CD4-positive, alpha-beta T cell treated with Interleukin-17A for 1 hour (primary cell): ENCODE measurements at regions not wholly inside any gene's neighbourhood (a gene's known extent, or its start where the extent isn't known, plus 50 kb on each side); places are given as distances from the start of the nearest gene placed in this dataset.

ENCODE experiments used
- DNase-seq: peaks from one replicate; pipeline ENCODE4 v3.0.0-alpha.2; 2020

- no peak for DNase-seq
These were observed 161.5 kb downstream of the NXNL2 start for GRCh38 chr9:88696501-88696900.

DNA sequence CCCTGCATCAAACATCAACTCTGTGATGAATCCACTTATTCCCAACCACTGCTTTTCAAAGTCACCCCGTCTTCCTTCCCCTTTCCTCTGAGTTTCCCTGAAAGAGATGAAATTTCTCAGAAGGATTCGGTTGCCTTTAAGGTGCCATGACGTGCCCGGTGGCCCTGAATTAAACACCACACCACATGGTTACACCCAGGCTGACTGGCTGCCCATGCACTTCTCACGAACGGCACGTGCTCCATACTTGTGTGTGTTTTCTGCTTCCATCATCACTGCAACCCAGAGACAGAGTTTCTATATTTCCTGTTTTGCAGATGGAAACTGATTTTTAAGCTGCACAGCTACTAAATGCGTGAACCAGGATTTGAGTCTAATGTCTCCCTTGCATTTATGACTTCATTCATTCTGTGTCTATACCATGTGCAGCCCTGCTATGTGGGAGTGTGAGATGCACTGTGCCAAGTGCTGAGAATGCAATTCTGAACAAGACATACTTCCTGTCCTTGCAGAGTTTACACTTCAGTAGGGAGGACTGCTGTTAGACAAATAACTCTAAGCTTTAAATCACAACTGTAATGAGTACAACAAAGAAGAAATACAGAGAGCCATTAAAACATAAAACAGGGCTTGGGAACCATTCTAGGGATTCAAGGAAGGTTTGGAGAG is 162.9 kb downstream of the NXNL2 start:
- DNase-seq = no peak

DNA sequence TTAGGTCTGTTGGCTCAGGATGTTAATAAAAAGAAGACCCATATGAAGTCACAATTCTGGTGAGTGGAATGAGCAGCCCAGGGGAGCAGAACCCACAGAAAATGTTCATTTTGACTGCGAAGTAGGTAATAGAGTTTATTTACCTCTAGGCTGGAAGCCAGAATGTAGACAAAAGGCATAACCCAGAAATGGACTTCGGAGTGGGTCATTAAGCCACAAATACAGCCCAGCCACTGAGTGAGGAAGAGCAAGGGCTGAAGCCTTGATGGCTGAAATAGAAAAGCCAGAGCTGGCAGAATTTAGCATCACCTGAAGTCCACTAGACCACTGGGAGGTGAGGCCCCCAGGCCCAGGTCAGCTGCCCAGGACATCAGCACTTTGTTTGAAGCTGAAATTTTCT is 168.0 kb downstream of the NXNL2 start:
- DNase-seq = no peak

- no peak for DNase-seq
These were observed 171.5 kb downstream of the NXNL2 start for GRCh38 chr9:88706193-88707113.

DNA sequence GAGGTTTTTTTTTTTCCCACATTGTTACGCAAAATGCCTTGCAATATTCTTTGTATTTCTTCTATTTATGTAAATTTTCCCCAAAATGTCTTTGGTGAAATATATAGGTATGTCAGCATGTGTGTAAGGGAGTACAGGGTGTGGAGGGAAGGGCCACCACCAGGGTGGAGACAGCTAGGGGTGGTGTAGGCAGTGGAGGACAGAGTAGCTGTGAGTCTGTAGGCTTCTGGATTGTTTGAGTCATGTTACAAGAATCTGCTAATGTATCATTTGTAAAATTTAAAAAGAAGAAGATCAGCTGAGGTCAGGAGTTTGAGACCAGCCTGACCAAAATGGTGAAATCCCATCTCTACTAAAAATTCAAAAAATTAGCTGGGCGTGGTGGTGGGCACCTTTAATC is 175.5 kb downstream of the NXNL2 start:
- no peak for DNase-seq

GRCh38 chr9:88711719-88712118 is 176.7 kb downstream of the NXNL2 start:
- DNase-seq = no peak

DNA sequence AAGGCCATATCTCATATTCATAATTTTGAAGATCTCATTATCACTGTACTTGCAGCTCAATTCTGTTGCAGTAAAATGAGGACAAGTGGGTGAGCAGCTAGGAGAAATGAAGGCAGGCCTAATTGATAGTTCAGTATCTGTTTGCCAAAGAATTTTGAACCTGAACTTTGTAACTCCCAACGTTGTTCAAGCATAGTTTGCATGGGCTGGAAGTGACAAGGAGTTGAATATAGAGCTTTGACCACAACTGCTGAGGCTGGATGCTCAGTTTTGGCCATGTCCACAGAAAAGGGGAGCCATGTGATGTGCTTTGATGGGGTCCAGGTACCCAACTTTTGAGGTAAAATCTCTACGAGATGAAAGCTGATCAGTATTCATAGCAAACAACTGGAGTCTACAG is 177.5 kb downstream of the NXNL2 start:
- no peak for DNase-seq

GRCh38 chr9:88713010-88713409 is 178.0 kb downstream of the NXNL2 start:
- DNase-seq = no peak

DNA sequence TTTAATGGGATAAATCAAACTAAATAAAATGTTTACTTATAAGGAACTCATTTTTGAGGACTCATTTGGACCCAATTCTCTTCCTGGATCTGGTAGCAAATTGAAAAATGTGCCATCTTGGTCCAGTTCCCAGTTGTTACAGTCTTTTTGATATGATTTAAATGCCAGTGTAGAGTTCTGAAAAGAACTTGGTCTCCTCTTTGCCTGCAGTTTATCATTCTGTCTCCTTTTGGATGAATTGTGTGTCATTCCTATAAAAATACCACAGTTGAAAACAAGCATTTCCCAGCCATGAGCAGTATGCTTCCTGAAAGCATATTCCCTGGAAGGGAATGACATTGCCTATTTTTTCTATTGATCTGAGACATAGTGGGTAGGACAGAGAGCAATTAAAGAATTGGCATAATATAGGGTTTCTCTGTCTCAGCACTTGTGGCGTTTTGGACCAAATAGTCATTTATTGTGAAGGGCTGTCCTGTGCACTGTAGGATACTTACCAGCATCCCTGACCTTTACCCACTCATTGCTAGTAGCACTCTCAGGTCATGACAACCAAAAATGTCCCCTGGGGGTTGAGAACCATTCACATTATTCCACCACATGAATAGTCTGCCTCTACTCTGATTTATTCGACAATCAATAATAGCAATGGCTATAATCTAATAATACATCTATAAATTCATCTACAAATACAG is 181.8 kb downstream of the NXNL2 start:
- DNase-seq = no peak

GRCh38 chr9:88721025-88721424 is 186.0 kb downstream of the NXNL2 start:
- no peak for DNase-seq

- no peak for DNase-seq
These were observed 186.7 kb downstream of the NXNL2 start for GRCh38 chr9:88721495-88722279.

GRCh38 chr9:88722753-88723152 is 187.8 kb downstream of the NXNL2 start:
- no peak for DNase-seq

- DNase-seq = no peak
These were observed 188.8 kb downstream of the NXNL2 start for GRCh38 chr9:88723751-88724150.

DNA sequence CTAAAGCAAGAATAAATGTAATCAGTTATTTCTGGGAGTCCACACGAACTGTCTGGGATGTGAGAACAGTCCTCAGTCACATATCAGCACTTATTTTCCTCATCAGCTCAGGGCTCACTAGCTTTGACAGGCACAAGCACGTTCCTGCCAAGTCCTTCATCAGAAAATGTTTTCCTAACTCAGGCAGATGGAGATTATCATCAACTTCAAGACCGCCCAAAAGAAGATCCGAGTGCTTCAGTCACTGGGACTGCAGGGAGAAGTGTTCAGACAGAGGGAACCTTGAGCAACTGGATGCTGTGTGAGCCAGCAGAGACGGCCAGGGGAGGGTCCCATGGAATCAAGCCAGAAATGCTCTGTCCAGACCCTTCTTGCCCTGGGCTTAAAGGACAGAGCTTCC is 189.4 kb downstream of the NXNL2 start:
- DNase-seq = no peak

- DNase-seq = no peak
These were observed 190.5 kb downstream of the NXNL2 start for GRCh38 chr9:88725300-88726019.

DNA sequence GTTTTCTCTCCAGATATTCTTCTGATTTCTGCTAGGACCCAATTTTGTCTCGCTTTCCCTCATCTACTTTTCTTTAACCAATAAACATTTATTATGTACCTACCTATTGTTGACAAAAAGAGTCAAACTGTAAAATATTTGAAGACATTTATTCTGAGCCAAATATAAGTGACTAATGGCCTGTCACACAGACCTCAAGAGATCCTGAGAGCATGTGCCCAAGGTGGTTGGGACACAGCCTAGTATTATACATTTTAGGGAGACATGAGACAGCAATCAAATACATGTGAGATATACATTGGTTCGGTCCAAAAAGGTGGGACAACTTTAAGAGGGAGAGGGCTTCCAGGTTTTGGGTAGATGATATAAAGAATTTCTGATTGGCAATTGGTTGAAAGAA is 191.8 kb downstream of the NXNL2 start:
- DNase-seq = no peak

DNA sequence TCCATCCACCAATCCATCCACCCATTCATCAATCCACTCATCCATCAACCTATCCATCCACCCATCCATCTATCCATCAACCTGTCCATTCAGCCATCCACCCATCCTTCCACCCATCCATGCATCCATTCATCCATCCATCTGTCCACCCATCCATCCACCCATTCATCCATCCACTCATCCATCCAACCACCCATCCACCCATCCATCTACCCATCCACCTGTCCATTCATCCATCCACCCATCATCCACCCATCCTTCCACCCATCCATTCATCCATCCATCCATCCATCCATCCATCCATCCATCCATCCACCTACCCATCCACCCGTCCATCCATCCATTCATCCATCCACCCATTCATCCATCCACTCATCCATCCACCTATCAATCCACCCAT is 195.8 kb downstream of the NXNL2 start:
- no peak for DNase-seq

DNA sequence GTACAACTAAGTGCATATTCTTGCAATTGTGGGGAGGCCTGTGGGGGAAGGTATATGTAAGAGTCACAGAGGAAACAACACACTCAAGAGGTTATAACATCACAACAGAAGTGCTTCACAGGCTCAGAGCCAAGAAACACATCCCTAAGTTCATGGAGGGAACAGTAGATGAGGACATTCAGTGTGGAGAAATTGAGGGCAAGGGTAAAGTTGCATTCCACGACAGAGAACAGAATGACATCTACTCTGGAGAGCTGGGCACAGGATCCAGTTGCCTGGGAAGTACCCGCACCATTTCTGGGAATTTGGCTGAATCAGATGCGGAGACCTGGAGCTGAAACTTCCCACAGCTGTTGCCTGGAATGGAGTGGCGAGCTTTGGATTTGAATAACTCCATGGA is 197.2 kb downstream of the NXNL2 start:
- no peak for DNase-seq

DNA sequence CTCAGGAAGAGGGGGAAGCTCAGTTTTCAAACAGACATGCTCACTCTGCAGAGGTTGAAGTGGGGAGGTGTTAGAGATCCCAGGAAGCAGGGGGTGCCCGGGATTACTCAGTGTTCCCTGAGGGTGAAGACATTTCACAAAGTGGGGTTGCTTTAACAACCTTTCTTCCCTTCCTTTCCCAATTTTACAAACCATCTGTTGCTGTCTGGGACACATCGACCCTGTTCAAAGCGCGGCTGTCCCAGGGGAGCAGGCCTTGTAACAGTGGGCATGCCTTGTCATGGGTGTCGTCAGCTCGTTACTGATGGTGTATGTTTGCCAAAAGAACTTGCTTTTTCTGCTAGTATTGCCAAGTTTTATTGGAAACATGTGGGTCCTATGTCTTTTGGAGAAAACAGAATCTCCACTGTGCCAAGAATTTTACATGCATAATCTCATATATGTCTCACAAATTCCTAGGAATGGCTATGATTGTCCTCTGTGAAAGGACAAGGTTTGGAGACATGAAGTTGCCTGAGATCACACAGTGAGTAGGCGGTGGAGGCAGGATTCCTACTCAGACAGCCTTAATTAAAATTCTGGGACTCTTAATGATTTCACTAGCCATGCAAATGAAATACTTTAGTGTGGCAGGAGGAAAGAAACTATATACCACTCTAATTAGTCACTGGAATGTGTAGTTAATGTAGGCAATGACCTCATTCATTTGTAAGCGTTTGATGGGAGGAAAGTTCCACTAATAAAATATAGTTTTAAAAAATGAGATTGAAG is 198.9 kb downstream of the NXNL2 start:
- DNase-seq = no peak

- no peak for DNase-seq
These were observed 199.5 kb downstream of the NXNL2 start for GRCh38 chr9:88734527-88734926.

GRCh38 chr9:88736136-88736637 is 201.2 kb downstream of the NXNL2 start:
- DNase-seq = no peak
